Fibroblast of lung (primary cell): ENCODE measurements at regions not wholly inside any gene's neighbourhood (a gene's known extent, or its start where the extent isn't known, plus 50 kb on each side); places are given as distances from the start of the nearest gene placed in this dataset.

ENCODE experiments used
- EZH2 ChIP-seq: IDR thresholded peaks from 2 replicates; pipeline ENCODE4 v1.5.1; 2012; ENCODE audit warnings: low read length, control low read depth, mild to moderate bottlenecking; ENCODE audit errors: missing control alignments
- TF ChIP-seq, protein P1 (sequence below), 2 donors: IDR thresholded peaks in 1 of 2; conservative IDR thresholded peaks in 1 of 2; 1 replicate in 1 of 2; 2 replicates in 1 of 2; pipeline ENCODE4 v1.5.1; 2011 to 2012; ENCODE audit warnings: low read length in 2 of 2, control low read depth in 1 of 2, inconsistent platforms in 1 of 2, low read depth in 1 of 2, mild to moderate bottlenecking in 1 of 2

DNA sequence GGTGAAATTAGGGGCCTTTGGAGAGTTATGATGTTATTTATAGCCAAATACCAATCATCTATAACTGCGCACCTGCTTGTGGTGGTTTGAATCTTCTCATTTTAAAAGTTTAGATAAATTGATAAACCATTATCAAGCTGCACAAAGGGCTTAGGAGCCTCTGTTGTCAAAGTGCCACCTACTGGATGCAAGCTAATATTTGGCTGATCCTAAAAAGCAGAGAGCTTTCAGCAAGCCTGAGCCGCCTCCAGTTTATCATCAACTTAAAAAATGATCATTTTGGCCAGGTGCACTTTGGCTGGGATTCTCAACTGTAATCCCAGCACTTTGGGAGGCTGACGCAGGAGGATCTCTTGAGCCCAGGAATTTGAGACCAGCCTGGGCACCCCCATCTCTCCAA is 58.5 kb upstream of the ATXN1 start:
- TF ChIP-seq, protein P1, sequence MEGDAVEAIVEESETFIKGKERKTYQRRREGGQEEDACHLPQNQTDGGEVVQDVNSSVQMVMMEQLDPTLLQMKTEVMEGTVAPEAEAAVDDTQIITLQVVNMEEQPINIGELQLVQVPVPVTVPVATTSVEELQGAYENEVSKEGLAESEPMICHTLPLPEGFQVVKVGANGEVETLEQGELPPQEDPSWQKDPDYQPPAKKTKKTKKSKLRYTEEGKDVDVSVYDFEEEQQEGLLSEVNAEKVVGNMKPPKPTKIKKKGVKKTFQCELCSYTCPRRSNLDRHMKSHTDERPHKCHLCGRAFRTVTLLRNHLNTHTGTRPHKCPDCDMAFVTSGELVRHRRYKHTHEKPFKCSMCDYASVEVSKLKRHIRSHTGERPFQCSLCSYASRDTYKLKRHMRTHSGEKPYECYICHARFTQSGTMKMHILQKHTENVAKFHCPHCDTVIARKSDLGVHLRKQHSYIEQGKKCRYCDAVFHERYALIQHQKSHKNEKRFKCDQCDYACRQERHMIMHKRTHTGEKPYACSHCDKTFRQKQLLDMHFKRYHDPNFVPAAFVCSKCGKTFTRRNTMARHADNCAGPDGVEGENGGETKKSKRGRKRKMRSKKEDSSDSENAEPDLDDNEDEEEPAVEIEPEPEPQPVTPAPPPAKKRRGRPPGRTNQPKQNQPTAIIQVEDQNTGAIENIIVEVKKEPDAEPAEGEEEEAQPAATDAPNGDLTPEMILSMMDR (conservative IDR thresholded peaks at IDR 0.05 in 1 of 2, IDR thresholded peaks at IDR 0.05 in 1 of 2; ENCODE audit: low read depth in 1 of 2, low read length in 2 of 2) = peak; percentile 21 to 47
- no peak for TF ChIP-seq EZH2
